ENCODE measurements at regions not wholly inside any gene's neighbourhood (a gene's known extent, or its start where the extent isn't known, plus 50 kb on each side); places are given as distances from the start of the nearest gene placed in this dataset.

- TF ChIP-seq ZNF777 (tag by site-specific recombination; IDR thresholded peaks at IDR 0.05; ENCODE audit: borderline replicate concordance) (no peak), ZNF140 (tag by site-specific recombination; IDR thresholded peaks at IDR 0.05) (no peak), CTCF (tag by site-specific recombination; IDR thresholded peaks at IDR 0.05) (no peak), ZNF76 (tag by site-specific recombination; IDR thresholded peaks at IDR 0.05; ENCODE audit: borderline replicate concordance, low read depth) (no peak), ZNF580 (tag by site-specific recombination; IDR thresholded peaks at IDR 0.05) (no peak), ZNF280D (tag by site-specific recombination; IDR thresholded peaks at IDR 0.05) (no peak)
Observed at GRCh38 chrX:137999071-137999470, 433.1 kb downstream of the ZIC3 start.
